ENCODE measurements at regions not wholly inside any gene's neighbourhood (a gene's known extent, or its start where the extent isn't known, plus 50 kb on each side); places are given as distances from the start of the nearest gene placed in this dataset.

DNA sequence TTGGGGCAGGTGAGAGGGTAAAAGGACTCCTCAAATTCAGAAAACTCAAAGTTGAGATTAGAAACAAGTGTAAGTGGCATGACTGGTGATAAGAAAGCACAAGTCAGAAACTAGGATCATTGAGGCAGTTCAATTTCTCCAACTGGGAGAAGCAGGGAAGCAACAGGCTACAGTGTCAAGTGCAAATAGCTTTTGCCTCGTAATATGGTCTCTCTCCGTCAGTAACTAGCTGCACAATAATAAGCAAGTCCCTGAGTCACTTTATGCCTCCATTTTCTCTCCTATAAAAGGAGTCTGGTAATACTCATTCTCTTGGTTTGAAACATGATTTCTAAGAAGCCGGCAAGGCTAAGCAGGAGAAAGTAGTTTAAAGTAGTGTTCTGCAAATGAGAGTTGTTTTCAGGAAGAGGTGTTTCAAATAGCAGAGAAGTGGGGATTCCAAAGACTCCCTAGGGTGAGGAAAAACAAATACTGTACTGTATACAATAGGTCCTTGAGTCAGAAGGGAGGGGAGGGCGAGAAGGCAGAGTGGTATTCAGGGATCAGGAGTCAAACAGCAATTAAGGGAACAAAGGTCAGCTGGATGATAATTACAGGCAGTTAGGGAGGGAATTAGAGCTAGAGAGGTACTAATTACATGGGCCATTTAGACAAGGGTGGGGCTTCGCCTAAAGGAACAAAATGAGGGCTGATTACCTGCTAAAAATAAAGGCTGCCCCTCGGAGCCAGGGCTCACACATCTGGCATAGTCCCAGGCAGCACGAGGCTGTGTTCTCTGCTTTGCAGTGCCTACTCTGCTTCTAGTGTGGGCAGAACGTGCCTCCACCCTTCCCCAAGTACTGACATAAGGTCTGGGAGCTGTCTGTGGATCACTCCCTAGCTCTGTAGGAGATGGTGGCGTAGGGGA is 96.0 kb upstream of the BDNF start:
- no peak overlapping the region for H3K4me3 ChIP-seq (ENCODE audit: low read depth, low read length)
- DNase-seq (ENCODE audit: low read depth) = no peak
- TF ChIP-seq, protein P1, sequence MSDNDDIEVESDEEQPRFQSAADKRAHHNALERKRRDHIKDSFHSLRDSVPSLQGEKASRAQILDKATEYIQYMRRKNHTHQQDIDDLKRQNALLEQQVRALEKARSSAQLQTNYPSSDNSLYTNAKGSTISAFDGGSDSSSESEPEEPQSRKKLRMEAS (IDR thresholded peaks at IDR 0.05; ENCODE audit: low read depth, low read length) = no peak
- TF ChIP-seq POLR2A (IDR thresholded peaks at IDR 0.05; ENCODE audit: extremely low read depth, insufficient read length) (no peak), MYC (IDR thresholded peaks at IDR 0.05; ENCODE audit: low read depth, low read length) (no peak)
- TF ChIP-seq, protein P2, sequence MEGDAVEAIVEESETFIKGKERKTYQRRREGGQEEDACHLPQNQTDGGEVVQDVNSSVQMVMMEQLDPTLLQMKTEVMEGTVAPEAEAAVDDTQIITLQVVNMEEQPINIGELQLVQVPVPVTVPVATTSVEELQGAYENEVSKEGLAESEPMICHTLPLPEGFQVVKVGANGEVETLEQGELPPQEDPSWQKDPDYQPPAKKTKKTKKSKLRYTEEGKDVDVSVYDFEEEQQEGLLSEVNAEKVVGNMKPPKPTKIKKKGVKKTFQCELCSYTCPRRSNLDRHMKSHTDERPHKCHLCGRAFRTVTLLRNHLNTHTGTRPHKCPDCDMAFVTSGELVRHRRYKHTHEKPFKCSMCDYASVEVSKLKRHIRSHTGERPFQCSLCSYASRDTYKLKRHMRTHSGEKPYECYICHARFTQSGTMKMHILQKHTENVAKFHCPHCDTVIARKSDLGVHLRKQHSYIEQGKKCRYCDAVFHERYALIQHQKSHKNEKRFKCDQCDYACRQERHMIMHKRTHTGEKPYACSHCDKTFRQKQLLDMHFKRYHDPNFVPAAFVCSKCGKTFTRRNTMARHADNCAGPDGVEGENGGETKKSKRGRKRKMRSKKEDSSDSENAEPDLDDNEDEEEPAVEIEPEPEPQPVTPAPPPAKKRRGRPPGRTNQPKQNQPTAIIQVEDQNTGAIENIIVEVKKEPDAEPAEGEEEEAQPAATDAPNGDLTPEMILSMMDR (IDR thresholded peaks at IDR 0.05; ENCODE audit: low read depth, low read length) = no peak

DNA sequence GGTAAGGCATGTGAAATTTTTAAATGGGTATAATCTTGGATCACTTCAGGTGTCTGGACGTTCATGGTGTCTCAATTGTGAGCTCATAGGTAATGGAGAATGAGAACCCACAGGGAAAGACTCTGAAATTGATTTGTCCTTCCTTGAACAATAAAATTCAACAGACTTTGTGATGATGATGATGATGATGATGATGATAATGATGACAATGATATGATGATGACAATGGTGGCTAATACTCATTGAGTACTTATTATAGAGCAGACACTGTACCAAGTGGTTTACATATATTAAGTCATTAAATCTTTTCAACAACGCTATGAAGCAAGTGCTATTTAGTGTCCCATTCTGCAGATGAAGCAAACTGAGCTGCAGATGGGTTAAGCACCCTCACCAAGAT is 86.6 kb upstream of the BDNF start:
- no peak overlapping the region for H3K4me3 ChIP-seq (ENCODE audit: low read depth, low read length)
- DNase-seq (ENCODE audit: low read depth) = no peak
- TF ChIP-seq MYC (IDR thresholded peaks at IDR 0.05; ENCODE audit: low read depth, low read length) = no peak

DNA sequence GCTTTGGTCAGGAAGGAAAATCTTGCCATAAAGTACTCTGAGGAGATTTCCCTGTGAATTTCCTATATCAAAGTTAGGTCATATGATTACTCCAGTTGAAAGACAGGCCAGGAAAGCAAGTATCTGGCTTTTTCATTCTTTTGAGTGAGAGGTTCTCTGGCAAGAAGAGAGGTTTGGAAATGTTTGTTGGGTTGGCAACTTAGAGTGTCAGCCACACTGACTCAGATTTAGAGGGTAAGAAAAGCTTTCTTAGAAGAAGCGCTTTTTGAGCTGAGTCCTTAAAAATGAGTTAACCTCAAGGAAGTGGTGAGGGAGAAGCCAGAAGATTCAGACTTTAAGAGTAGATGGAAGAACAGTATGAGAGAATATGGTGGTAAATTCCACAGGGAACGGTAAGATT is 86.1 kb upstream of the BDNF start:
- TF ChIP-seq, protein P2 (IDR thresholded peaks at IDR 0.05; ENCODE audit: low read depth, low read length) = no peak
- TF ChIP-seq POLR2A (IDR thresholded peaks at IDR 0.05; ENCODE audit: extremely low read depth, insufficient read length) (no peak), MYC (IDR thresholded peaks at IDR 0.05; ENCODE audit: low read depth, low read length) (no peak)
- TF ChIP-seq, protein P1 (IDR thresholded peaks at IDR 0.05; ENCODE audit: low read depth, low read length) = no peak

DNA sequence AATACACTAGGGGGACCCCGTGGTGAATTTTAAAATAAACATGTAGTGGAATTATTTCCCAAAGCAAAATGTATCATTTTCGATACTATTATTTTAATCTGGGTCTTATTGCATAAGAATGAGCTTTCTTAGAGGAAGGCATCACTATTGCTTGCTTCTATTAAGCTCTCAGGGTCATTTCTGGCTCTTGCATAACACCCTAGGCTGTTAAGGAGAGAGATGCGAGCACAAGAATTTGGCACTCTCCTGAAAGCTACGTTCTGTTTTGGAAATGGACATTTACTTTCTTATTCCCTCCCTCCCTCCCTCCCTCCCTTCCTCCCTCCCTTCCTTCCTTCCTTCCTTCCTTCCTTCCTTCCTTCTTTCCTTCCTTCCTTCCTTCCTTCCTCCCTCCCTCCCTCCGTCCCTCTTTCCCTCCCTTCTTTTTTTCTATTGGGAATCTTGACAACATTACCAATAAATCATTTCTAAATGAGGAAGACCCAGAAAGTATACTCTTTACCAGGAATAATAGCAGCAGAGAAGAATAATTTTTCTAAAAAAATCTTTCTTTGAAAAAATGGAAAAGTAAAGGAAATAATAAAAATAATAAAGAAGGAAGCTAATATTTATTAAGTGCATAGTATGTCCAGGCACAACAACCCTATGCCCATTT is 83.6 kb upstream of the BDNF start:
- DNase-seq (ENCODE audit: low read depth) = peak; percentile 2
- no peak for TF ChIP-seq MYC (IDR thresholded peaks at IDR 0.05; ENCODE audit: low read depth, low read length)
- TF ChIP-seq, protein P1 (IDR thresholded peaks at IDR 0.05; ENCODE audit: low read depth, low read length) = no peak
- TF ChIP-seq, protein P2 (IDR thresholded peaks at IDR 0.05; ENCODE audit: low read depth, low read length) = no peak
- TF ChIP-seq POLR2A (IDR thresholded peaks at IDR 0.05; ENCODE audit: extremely low read depth, insufficient read length) = no peak
- no peak overlapping the region for H3K4me3 ChIP-seq (ENCODE audit: low read depth, low read length)

More for the DNA sequence above, 86.1 kb upstream of the BDNF start:
- no peak for DNase-seq (ENCODE audit: low read depth)
- no peak overlapping the region for H3K4me3 ChIP-seq (ENCODE audit: low read depth, low read length)

DNA sequence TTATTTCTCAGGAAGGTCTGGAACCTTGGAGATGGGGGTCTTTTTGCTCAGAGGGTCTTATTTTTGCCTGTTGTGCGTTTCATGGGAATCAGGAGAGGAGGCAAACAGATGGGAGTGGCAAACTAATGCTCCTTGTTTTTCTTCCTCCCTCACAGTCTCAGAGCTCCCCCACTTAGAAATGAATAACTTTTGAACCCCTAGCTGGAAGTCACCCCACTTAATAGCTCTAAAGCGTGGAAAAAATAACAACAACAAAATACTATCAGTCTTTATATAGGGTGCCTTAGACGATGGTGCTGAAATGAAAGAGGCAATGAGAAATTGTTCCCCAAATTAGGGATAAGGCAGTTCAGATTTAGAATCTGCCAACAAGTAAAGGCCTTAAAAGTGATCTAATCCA is 76.8 kb upstream of the BDNF start:
- no peak for TF ChIP-seq POLR2A (IDR thresholded peaks at IDR 0.05; ENCODE audit: extremely low read depth, insufficient read length)
- no peak for TF ChIP-seq MYC (IDR thresholded peaks at IDR 0.05; ENCODE audit: low read depth, low read length)
- TF ChIP-seq, protein P2 (IDR thresholded peaks at IDR 0.05; ENCODE audit: low read depth, low read length) = no peak
- TF ChIP-seq, protein P1 (IDR thresholded peaks at IDR 0.05; ENCODE audit: low read depth, low read length) = no peak
- no peak for DNase-seq (ENCODE audit: low read depth)

DNA sequence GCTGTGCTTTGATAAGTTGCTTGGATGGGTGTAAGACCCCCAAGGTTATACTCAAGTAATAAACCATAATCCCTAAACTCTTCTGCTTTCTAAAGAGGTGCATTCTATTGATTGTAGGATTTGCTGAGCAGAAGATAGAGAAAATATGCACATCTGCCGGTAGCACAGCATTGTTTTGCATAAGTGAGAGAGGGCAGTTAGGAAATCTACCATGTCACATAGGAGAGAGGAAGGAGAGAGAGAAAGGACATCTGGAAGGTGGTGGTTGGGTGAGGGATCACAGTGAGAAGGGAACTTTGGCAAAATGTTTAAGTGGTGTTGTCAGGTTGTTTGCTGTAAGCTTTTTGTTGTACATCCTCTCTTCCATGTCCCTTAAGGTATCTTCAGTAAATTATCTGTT is 73.6 kb upstream of the BDNF start:
- no peak overlapping the region for H3K4me3 ChIP-seq (ENCODE audit: low read depth, low read length)
- TF ChIP-seq MYC (IDR thresholded peaks at IDR 0.05; ENCODE audit: low read depth, low read length) = no peak
- TF ChIP-seq, protein P1 (IDR thresholded peaks at IDR 0.05; ENCODE audit: low read depth, low read length) = no peak
- TF ChIP-seq, protein P2 (IDR thresholded peaks at IDR 0.05; ENCODE audit: low read depth, low read length) = no peak
- TF ChIP-seq POLR2A (IDR thresholded peaks at IDR 0.05; ENCODE audit: extremely low read depth, insufficient read length) = no peak
- DNase-seq (ENCODE audit: low read depth) = no peak

More for the DNA sequence above, 76.8 kb upstream of the BDNF start:
- H3K4me3 ChIP-seq (ENCODE audit: low read depth, low read length) = no peak overlapping the region

Data from NB4 (cell line).